GM19467 (cell line): ENCODE measurements at regions not wholly inside any gene's neighbourhood (a gene's known extent, or its start where the extent isn't known, plus 50 kb on each side); places are given as distances from the start of the nearest gene placed in this dataset.

ENCODE experiments used
- ATAC-seq: cut with Tn5 transposase; IDR thresholded peaks from one replicate; pipeline ENCODE4 v1.9.1; 2021; ENCODE audit warnings: mild to moderate bottlenecking, moderate library complexity; ENCODE audit not compliant: unreplicated experiment

- no peak for ATAC-seq
Measured at GRCh38 chr1:222046684-222047263, 304.9 kb upstream of the DUSP10 start.

GRCh38 chr1:222045786-222046185, 303.9 kb upstream of the DUSP10 start:
- no peak for ATAC-seq

- no peak for ATAC-seq
Measured at GRCh38 chr1:222045236-222045635, 303.3 kb upstream of the DUSP10 start.

GRCh38 chr1:222043444-222044292, 301.8 kb upstream of the DUSP10 start:
- no peak for ATAC-seq

DNA sequence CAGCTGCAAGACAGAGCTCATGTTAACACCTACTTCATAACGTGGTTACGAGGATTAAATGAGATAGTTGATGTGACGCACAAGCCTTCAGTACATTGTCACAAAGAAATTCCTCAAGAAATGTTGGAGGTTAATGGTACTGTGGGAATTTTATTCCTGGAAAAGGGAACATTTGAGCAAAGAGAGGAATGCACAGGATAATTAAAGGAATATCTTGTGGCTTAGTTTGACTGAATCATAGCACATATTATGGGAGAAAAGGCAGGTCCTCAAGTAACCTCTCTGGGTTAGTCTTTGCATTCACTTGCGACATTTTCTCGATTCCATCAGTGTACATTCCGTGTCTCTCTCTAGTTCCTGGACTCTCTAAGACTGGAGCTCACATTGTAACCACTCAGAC, 300.2 kb upstream of the DUSP10 start:
- no peak for ATAC-seq

DNA sequence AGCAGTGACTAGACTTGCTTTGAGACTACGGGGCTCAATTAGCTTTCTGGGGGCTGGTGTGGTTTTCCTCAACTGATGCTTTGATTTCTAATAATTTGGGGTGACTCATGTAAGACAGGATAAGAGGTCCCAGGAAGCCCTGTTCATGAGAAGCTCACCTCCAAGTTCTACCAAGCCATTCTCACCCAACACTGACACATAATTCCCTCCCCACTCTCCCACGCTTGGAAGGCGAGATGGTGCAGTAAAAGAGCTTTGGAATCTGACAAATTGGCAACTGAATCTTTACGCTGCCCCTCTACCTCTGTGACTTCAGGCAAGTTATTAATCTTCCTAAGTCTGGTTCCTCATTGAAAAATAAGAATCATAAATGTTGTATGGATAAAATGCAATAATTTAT, 299.1 kb upstream of the DUSP10 start:
- no peak for ATAC-seq

- no peak for ATAC-seq
Measured at GRCh38 chr1:222040121-222040805, 298.4 kb upstream of the DUSP10 start.

DNA sequence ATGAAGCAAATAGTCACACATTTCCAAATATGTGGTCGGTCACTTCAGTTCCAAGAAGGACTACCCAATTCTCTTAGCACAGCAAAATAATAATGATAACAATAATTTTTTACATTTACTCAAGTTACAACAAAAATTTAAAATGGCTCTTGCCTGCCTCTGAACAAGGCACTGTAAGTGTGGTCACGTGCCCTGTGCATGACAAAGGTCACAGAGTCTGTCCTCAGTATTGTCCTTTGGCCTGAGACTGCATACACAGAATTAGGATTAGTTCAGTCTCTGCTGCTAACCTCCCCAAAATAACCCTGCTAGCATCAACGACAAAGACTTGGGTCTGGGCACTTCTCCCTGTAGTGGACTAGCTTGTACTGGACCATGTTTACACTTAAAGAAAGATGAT, 297.1 kb upstream of the DUSP10 start:
- ATAC-seq, result no peak

GRCh38 chr1:222037720-222038119, 295.8 kb upstream of the DUSP10 start:
- ATAC-seq, result no peak

- no peak for ATAC-seq
Measured at GRCh38 chr1:222034790-222035189, 292.9 kb upstream of the DUSP10 start.

GRCh38 chr1:222033450-222033849, 291.6 kb upstream of the DUSP10 start:
- no peak for ATAC-seq

DNA sequence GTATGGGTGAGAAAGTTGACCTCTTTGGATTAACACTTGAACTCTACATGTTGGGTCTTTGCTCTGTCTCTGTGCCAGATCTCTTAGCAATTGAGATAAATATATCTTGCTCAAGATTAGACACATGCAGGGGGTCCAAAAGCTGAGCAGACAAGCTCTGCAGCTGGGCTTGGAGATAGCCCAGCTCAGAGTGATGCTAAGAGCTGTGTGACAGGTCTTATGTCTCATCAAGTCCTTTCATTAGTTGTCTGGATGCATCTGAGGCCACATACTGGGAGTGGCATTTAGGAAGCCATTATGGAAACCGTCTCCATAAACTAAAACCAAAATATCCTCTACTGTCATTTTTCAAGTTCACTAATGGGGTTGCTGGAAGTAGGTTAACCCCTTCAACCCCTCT, 289.4 kb upstream of the DUSP10 start:
- ATAC-seq, result no peak

GRCh38 chr1:222028676-222029075, 286.8 kb upstream of the DUSP10 start:
- no peak for ATAC-seq

DNA sequence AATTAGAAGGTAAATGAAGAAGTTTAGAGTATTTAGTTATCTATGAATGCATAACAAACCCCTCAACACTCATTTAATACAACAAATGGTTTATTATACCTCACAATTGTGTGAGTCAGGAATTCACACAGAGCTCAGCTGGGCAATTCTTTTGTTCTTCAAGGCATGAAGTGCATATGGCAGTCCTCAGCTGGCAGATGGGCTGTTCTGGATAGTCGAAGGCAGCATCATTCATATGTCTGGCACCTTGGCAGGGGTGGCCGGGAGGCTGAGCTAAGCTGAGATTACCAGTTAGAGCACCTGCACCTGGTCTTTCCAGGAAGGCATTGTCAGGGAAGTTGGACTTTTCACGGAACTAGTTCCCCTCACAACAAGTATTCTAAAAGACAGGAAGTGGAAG, 286.2 kb upstream of the DUSP10 start:
- no peak for ATAC-seq

- ATAC-seq, result no peak
Measured at GRCh38 chr1:222026280-222026679, 284.4 kb upstream of the DUSP10 start.

- ATAC-seq, result no peak
Measured at GRCh38 chr1:222023025-222023424, 281.1 kb upstream of the DUSP10 start.

- no peak for ATAC-seq
Measured at GRCh38 chr1:222021129-222021528, 279.2 kb upstream of the DUSP10 start.

- no peak for ATAC-seq
Measured at GRCh38 chr1:222020553-222020952, 278.7 kb upstream of the DUSP10 start.

GRCh38 chr1:222019029-222019428, 277.1 kb upstream of the DUSP10 start:
- no peak for ATAC-seq

DNA sequence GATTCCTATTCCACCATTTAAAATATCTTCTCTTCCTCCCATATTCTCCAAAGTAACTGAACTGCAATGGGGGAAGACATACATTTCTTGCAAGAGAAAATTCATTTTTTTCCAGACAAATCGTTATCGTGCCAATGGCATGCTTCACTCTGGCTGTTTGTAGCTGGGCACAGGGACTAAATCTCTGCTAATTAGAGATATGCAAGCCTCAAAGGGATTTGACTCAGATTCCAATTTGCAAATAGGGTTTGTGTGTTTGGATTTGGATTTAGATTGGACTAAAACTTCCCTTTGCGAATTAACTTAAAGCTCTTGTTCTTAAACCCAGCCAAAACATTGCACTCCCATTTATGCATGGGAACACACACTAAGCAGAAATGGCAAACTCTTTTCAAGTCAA, 276.2 kb upstream of the DUSP10 start:
- ATAC-seq, result no peak

DNA sequence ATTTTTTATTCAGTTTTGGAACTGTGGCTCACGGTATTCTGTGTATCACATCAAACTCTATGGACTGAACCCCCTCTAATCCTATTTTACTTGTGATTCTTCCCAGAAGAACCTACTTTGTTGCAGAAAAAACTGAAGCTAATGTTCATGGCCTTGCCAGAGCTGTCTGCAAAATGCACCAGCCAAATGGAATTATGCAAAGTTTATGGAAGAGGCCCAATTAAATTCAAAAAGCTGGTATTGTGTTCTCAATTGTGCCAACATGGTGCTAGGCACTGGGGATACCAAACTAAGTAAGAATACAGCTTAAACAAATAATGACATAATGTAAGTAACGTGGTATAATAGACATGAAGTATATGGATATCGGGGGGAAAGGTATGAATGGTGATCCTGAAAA, 273.8 kb upstream of the DUSP10 start:
- no peak for ATAC-seq

GRCh38 chr1:222014001-222014400, 272.1 kb upstream of the DUSP10 start:
- ATAC-seq, result no peak
